Ovary (tissue), 3 donors: ENCODE measurements at regions not wholly inside any gene's neighbourhood (a gene's known extent, or its start where the extent isn't known, plus 50 kb on each side); places are given as distances from the start of the nearest gene placed in this dataset.

Experiments used
- CTCF ChIP-seq, 3 donors: fragments of 450-650 bp in 2 of 3; fragments of 200-600 bp in 1 of 3; IDR thresholded peaks; one replicate each; pipeline versions ENCODE4 v1.5.1 to v1.8.0; 2016 to 2022; ENCODE audit warnings: antibody characterized with exemption in 3 of 3, mild to moderate bottlenecking in 1 of 3
- EP300 ChIP-seq: sonication (generic); formaldehyde crosslinking; IDR thresholded peaks from one replicate; pipeline ENCODE4 v1.6.1; 2017; ENCODE audit warnings: antibody characterized with exemption
- POLR2A ChIP-seq: fragments of 450-650 bp; IDR thresholded peaks from one replicate; pipeline ENCODE4 v1.6.1; 2017; ENCODE audit warnings: antibody characterized with exemption, mild to moderate bottlenecking, moderate library complexity
- donor health status: DM: no; HTN: no; CAD: no.

GRCh38 chr6:91497770-91498169 is 910.9 kb upstream of the MAP3K7 start:
- TF ChIP-seq CTCF (IDR thresholded peaks at IDR 0.05) = no peak
- no peak for TF ChIP-seq POLR2A
- TF ChIP-seq EP300 = no peak
